Mesodermal cell (in vitro differentiated cells): ENCODE measurements at regions not wholly inside any gene's neighbourhood (a gene's known extent, or its start where the extent isn't known, plus 50 kb on each side); places are given as distances from the start of the nearest gene placed in this dataset.

ENCODE experiments used
- H3K27ac ChIP-seq: 2 replicates; pipeline ENCODE4 v1.7.0; 2013; ENCODE audit warnings: mild to moderate bottlenecking, low read depth, low read length, moderate library complexity; ENCODE audit not compliant: severe bottlenecking
- H3K36me3 ChIP-seq: 2 replicates; pipeline ENCODE4 v1.7.1; 2013; ENCODE audit warnings: mild to moderate bottlenecking, low read length, moderate library complexity; ENCODE audit not compliant: control insufficient read depth, insufficient read depth
- H3K4me1 ChIP-seq: one replicate; pipeline ENCODE4 v1.7.1; 2013; ENCODE audit warnings: mild to moderate bottlenecking, low read length; ENCODE audit not compliant: insufficient read depth, control insufficient read depth, poor library complexity, severe bottlenecking
- H3K4me3 ChIP-seq: 2 replicates; pipeline ENCODE4 v1.7.0; 2013; ENCODE audit warnings: low read length, control low read depth, mild to moderate bottlenecking; ENCODE audit not compliant: insufficient read depth, poor library complexity, severe bottlenecking; ENCODE audit errors: extremely low read depth
- H3K9me3 ChIP-seq: 2 replicates; pipeline ENCODE4 v1.7.1; 2013; ENCODE audit warnings: mild to moderate bottlenecking, low read length, moderate library complexity; ENCODE audit not compliant: control insufficient read depth
- WGBS, 2 experiments: methylation state at CpG; one replicate each; pipeline ENCODE4 v1.1.5; 2013; ENCODE audit warnings: missing lambda C conversion rate in 2 of 2; ENCODE audit not compliant: insufficient coverage in 2 of 2; 5-methylcytosine and 5-hydroxymethylcytosine counted together

DNA sequence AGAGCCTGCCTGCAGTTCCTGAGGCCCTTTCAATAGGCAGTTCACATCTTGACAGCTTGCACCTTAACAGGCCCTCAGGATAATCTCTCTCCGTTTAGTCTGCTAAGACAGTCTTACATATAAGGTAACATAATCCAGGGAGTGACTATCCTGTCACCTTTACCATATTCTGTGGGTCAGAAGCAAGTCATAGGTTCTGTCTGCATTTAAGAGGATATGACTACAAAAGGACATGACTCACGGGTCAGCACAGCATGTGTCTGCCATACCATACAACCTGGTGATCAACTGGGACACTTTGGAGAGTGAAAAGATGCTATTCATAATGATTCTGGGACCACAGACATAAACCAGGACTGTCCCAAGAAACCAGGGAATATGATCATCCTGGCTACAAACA lies 611.1 kb downstream of the SOX6 start:
- Histone ChIP-seq H3K9me3 (peaks cover 3% of the 10 kb centered on the region), H3K27ac (no peak overlapping the region), H3K36me3 (no peaks in the 10 kb centered on the region), H3K4me1 (no peaks in the 10 kb centered on the region), H3K4me3 (no peak overlapping the region)
- 80 to 86% methylated on average over 1 to 2 of the region's 2 CpGs for WGBS, 2 experiments

DNA sequence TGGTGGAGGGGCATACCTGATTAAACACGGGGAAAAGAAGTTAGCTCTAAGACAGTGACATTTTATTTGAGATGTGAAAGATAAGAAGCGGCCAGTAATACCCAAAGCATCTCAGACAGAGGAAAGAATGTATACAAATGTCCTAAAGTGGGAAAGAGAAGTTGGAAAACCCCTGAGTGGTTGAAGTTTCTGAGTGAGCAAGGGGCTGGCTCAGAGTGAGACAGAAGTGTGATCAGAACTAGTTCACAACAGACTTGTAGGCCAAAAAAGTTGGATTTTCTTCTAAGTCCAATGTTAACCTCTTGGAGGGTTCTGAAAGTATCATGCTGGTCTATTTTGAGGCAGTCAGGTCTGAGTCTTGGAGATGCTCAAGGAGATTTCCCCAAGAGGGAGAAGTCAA lies 608.7 kb downstream of the SOX6 start:
- no peak overlapping the region for H3K27ac ChIP-seq
- 80 to 100% methylated on average over 1 of the region's 2 CpGs for WGBS, 2 experiments
- H3K9me3 ChIP-seq: peaks cover 3% of the 10 kb centered on the region
- no peak overlapping the region for H3K4me3 ChIP-seq
- no peaks in the 10 kb centered on the region for H3K4me1 ChIP-seq
- H3K36me3 ChIP-seq: no peaks in the 10 kb centered on the region

DNA sequence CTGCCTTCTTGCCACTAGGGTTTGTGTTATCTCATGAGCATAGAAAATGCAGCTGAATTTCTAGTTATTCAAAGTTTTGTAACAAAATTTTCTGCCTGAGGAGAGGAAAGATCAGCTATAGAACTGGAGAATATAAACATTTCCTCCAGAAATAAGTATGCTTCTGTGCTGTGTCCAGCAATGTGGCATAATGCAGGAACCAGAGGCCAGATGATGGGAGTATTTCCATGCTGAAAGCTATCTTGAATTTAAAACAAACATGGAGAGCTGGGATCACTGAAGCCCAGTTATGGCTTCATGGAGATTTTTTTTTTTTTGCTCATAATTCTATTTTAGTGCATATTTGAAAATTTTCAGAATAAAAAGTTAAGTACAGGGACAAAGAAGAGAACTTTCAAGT lies 608.2 kb downstream of the SOX6 start:
- Histone ChIP-seq H3K4me3 (no peak overlapping the region), H3K9me3 (peaks cover 3% of the 10 kb centered on the region), H3K36me3 (no peaks in the 10 kb centered on the region), H3K4me1 (no peaks in the 10 kb centered on the region), H3K27ac (no peak overlapping the region)

DNA sequence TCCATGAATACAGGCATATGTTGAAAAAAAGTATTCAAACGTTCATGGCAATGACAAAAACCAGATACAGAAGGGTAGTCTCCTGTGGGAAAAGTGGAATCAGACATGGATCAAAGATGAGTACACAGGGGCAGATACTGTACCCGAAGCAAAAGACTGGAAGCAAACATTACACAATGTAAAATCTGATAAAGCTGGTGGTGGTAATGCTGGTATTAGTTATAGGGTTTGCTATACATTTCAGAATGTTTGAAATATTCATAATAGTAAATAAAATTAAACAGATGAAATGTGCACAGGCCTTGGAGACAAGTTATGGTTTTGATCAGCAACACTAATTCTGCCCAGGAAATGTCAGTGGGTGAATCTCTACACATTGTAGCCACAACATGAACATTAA lies 607.6 kb downstream of the SOX6 start:
- WGBS, 2 experiments: 100% methylated on average over 1 to 2 of the region's 2 CpGs
- Histone ChIP-seq H3K27ac (no peak overlapping the region), H3K4me3 (no peak overlapping the region), H3K4me1 (no peaks in the 10 kb centered on the region), H3K9me3 (peaks cover 6% of the 10 kb centered on the region), H3K36me3 (no peaks in the 10 kb centered on the region)

DNA sequence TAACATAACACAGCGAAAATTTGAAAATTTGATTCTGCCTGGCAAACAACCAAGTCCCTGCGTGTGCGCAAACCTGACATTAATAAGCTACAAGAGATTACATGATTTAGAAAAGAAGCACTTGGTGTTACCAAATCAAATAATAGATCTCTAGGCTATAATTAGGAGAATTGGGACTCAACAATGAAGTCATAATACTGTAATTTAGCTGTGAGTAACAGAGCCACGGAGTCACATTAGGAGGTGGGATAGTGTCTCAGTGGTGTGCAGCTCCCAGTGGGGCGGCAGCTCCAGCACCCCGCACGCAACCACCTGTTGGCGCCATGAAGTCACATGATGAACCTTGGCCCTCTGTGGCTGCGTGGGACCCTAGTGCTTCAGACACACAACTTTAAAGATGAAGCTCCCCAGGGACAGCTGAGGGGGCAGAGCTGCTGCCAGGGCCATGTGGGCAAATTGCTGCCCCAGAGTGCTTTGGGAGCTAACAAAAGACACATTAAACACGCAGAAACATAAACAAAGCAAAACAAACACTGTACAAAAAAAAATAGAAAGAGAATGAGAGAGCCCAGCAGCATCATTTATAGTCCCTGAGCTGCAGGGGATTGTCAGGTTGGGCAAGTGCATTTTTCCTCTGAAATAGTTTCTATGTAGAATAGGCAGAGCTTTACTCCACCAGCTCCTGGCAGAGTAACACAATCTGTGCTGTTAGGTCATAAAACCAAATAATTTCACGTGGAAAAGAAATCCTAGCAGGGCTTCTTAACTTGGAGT lies 605.6 kb downstream of the SOX6 start:
- Histone ChIP-seq H3K4me1 (no peaks in the 10 kb centered on the region), H3K9me3 (peaks cover 8% of the 10 kb centered on the region), H3K36me3 (no peaks in the 10 kb centered on the region), H3K4me3 (no peak overlapping the region), H3K27ac (no peak overlapping the region)
- WGBS, 2 experiments: 95% methylated on average over 4 to 9 of the region's 11 CpGs

DNA sequence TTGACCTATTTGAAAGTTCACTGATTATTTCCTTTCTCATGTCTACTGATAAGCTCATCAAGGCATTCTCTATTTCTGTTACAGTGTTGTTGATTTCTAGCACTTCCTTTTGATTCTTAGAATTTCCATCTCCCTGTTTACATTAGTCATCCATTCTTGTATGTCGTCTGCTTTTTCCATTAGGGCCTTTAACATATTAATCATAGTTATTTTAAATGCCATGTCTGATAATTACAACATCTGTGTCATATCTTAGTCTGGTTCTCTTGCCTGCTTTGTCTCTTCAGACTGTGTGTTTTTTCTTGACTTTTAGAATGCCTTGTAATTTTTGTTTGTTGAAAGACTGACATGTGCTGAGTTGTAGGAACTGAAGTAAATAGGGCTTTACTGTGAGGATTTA lies 602.1 kb downstream of the SOX6 start:
- Histone ChIP-seq H3K27ac (no peak overlapping the region), H3K4me3 (no peak overlapping the region), H3K9me3 (peaks cover 8% of the 10 kb centered on the region), H3K36me3 (no peaks in the 10 kb centered on the region), H3K4me1 (peaks cover 4% of the 10 kb centered on the region)
- WGBS, 2 experiments: no CpG with 5 or more reads among the region's 1 CpG

DNA sequence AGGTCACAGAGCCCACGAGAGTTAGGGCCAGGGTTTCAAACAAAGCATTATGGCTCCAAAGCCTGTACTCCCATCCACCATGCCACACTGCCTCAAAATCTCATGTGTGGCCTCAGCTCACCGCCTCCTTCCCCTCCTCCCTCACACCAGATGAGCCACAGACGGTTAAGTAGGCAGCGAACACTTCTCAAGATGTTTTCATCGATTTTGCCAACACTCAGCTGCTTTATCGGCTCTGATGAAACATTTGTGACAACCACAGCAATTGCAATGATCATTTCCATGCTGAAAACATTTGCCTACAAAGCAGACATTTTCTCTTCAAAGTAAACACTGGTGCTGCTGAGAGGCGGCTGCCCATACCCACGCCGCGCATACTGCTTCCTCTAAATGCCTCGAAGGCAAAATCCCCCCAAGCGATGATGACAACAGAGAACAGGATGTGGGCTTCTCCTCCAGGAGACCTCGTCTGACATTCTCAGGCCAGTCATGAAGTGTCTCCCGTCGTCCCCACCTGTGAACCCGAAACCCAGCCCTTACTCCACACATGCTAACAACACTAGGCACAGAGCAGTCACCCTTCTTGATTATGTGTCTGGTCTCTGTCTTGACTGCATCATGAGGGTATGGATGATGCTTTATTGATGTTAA lies 599.2 kb downstream of the SOX6 start:
- Histone ChIP-seq H3K4me1 (peaks cover 4% of the 10 kb centered on the region), H3K9me3 (peaks cover 8% of the 10 kb centered on the region), H3K4me3 (no peak overlapping the region), H3K27ac (no peak overlapping the region), H3K36me3 (no peaks in the 10 kb centered on the region)
- WGBS, 2 experiments: 86 to 93% methylated on average over 12 to 14 of the region's 16 CpGs

DNA sequence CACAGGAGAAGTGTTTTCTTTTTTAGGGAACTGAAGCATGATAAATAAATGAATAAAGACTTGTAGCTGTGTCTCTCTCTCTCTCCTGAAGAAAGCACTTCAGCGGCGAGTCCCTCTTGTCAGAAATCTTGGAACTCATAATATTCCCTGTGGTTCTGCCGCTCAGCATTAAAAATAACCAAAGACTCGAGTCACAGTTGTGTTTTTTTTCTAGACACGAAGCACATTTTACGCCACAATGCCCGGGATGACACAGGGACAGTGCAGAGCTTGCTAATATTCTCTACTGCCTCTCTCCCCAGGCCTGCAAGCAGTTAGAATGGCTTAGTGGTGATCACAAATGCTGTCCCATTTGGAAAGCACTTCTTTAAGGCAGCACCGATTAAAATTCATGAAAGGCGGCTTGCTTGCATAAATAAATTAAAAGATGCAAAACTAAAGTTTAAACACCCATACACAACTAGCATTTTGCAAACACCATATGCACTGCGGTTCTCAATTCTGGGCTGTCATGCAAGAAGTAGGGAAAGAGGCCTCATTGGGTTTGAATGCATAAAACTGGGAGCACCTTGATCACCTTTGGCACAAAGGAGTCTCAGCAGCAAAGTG lies 597.4 kb downstream of the SOX6 start:
- 84 to 91% methylated on average over 8 to 10 of the region's 10 CpGs for WGBS, 2 experiments
- Histone ChIP-seq H3K4me1 (peaks cover 4% of the 10 kb centered on the region), H3K9me3 (peaks cover 3% of the 10 kb centered on the region), H3K36me3 (no peaks in the 10 kb centered on the region), H3K27ac (no peak overlapping the region), H3K4me3 (no peak overlapping the region)

DNA sequence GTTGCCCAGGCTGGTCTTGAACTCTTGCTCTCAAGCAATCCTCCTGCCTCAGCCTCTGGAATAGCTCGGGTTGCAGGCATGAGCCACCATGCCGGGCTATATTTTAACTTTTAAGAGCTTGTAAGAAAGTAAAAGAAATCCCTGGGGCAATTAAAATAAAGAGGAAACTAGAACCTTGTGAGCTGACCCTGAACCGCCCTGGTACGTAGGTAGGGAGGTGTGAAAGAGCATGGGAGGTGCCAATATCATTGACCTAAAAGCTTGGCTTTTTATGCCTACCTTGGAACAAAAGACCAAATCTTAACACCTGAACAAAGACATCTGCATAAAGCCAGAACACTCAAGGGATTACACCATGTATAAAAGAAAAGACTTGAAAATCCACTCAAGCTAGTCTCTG lies 595.1 kb downstream of the SOX6 start:
- H3K36me3 ChIP-seq: no peaks in the 10 kb centered on the region
- H3K4me1 ChIP-seq: peaks cover 4% of the 10 kb centered on the region
- no peak overlapping the region for H3K27ac ChIP-seq
- 100% methylated on average over 1 to 3 of the region's 4 CpGs for WGBS, 2 experiments
- H3K4me3 ChIP-seq: no peak overlapping the region
- no peaks in the 10 kb centered on the region for H3K9me3 ChIP-seq

DNA sequence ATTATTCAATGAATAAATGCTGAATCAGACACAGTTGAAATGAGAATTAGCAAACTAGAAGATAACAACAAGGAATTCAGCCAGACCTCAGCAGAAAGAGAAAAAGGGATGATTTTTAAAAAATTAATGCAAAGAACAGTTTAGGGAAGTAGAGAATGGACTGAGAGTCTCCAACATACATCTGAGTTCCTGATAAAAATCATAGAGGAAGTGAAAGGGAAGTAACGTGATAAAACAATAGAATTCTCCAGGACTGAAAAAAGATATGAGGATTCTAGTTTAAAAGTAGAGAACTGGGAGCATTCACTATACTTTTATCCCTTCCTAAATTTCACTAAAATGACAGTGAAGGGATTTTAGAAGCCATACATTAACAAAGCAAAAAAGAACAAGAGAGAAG lies 592.0 kb downstream of the SOX6 start:
- H3K36me3 ChIP-seq: no peaks in the 10 kb centered on the region
- H3K4me1 ChIP-seq: no peaks in the 10 kb centered on the region
- no CpG with 5 or more reads among the region's 1 CpG for WGBS, 2 experiments
- no peak overlapping the region for H3K4me3 ChIP-seq
- H3K9me3 ChIP-seq: no peaks in the 10 kb centered on the region
- H3K27ac ChIP-seq: no peak overlapping the region

DNA sequence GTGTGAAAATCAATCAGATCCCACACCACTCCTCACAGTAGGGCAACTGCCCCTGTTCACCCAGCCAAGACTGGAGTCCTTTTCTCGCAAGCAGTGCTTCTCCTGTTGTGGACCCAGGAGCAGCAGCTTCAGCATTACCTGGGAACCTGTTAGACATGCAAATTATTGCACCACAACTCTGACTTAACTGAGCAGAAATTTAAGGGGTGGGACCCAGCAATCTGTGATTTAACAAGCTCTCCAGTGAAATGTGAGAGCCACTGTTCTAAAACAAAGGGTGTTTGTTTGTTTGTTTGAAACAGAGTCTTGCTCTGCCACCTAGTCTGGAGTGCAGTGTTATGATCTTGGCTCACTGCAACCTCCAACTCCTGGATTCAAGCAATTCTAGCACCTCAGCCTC lies 591.4 kb downstream of the SOX6 start:
- no peak overlapping the region for H3K27ac ChIP-seq
- no peak overlapping the region for H3K4me3 ChIP-seq
- H3K36me3 ChIP-seq: no peaks in the 10 kb centered on the region
- H3K4me1 ChIP-seq: no peaks in the 10 kb centered on the region
- no peaks in the 10 kb centered on the region for H3K9me3 ChIP-seq
- WGBS, 2 experiments: 79 to 100% methylated on average over 1 of the region's 1 CpG
